Dermis blood vessel endothelial cell (primary cell): ENCODE measurements at regions not wholly inside any gene's neighbourhood (a gene's known extent, or its start where the extent isn't known, plus 50 kb on each side); places are given as distances from the start of the nearest gene placed in this dataset.

Experiments
- DNase-seq: peaks from one replicate; pipeline ENCODE4 v3.0.0; 2010

DNA sequence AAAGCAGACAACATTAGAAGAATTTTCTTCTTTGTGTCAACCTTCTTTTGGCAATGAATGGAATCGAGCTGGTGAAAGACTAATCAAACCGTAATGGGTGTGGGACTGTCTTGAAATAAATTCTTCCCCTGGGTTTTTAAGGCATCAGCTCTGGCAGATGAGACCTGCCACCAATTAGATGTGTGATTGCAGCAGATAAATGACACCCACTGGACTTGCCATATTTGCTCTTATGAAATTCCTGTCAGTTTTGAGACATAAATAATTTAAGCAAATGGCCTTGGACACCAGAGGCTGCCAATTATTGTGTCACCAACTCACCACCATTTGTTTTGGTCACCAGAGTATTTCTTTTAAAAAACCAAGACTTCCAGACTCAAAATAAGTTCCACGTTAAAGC lies 135.9 kb upstream of the RGMB start:
- DNase-seq, result no peak

DNA sequence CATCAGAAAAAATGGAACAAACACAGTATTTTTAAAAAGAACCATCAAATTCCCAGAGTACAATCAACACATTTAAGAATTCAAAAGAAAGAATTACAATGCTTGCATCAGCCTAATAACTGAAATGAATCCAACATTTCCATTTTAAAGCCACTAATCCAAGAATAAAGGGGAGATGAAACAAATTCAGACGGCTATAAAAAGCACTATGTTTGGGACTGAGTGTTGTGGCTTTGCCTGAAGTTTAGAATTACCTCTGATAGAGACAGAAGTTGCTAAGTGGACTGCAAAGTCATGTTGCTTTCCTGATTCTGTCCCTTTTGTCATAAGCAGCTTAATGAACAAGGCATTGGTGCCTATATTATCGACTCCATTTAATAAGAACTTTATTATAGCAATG lies 135.4 kb upstream of the RGMB start:
- no peak for DNase-seq

- DNase-seq, result no peak
Observed at GRCh38 chr5:98638701-98639100, 134.8 kb upstream of the RGMB start.

DNA sequence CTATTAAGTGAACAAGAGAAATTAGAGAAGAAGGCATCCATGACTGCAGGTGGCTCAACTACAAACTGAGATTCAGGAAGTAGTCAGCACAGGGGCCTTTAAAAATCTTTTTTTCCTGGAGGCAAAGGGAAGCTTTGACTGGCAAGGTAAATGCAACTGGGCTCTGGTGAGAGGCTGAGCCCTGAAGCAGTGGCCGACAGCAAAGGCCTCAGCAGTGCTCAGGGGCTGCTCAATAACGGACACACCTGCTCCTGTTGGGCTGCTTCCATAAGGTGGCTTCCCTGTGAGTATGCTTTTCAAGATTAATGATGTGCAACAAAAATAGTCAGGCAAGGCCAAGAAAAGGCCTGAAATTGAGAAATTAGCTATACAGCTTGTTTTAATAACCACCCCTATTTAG lies 134.2 kb upstream of the RGMB start:
- no peak for DNase-seq

GRCh38 chr5:98641671-98642070 lies 131.8 kb upstream of the RGMB start:
- no peak for DNase-seq

GRCh38 chr5:98643569-98643968 lies 129.9 kb upstream of the RGMB start:
- DNase-seq, result no peak

DNA sequence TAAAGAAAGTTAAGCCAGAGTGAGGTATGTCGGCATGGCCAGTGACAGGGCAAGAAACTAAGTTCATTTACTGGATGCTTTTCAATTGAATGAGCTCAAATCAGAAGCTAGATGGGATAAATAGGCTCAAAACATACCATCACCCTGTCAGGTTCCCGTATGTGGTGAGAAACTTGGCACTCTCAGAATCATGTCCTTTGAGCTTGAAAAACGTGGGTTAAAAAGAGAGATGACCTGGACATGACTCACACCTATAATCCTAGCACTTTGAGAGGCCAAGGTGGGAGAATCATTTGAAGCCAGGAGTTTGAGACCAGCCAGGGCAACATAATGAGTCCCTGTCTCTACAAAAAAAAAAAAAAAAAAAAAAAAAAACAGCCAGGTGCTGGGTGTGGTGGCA lies 121.7 kb upstream of the RGMB start:
- no peak for DNase-seq

GRCh38 chr5:98656125-98656795 lies 117.2 kb upstream of the RGMB start:
- DNase-seq, result no peak

DNA sequence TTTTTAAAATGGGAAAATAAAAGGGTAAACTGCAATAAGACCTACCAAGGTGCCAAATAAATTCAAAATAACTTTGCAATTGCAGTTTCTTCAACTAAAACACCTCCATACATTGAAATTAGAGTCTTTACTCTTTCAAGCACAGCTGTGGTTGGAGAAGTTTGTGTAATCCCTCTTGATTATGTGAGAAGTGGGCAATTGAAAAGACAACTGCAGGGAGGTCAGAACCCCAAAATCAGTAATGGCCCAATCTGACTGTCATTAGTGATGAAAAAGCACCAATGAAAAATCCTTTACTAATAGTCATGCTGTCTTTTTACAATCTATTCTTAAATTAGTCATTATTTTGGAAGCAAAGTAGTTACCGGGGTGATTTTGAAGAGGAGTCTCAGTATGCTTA lies 116.7 kb upstream of the RGMB start:
- no peak for DNase-seq

- DNase-seq, result no peak
Observed at GRCh38 chr5:98657559-98657958, 115.9 kb upstream of the RGMB start.

- DNase-seq, result no peak
Observed at GRCh38 chr5:98663521-98663920, 109.9 kb upstream of the RGMB start.

DNA sequence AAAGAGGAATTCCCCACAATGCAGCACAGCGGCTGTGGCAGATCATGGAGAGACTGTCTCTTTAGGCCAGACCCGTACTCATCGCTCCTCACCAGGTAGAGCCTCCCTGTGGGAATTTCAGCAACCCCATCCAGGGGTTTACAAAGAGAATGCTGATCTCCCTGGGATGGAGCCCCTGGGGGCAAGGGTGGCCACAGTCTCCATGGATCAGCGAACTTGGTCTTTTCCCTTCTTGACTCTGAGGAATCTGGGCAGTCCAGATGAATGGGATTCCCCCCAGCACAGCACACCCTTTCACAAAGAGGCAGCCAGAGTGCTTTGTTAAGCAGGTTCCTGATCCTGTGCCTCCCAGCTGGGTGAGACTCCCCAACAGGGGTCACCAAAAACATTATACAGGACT lies 108.7 kb upstream of the RGMB start:
- DNase-seq, result no peak

GRCh38 chr5:98679963-98680362 lies 93.5 kb upstream of the RGMB start:
- no peak for DNase-seq

DNA sequence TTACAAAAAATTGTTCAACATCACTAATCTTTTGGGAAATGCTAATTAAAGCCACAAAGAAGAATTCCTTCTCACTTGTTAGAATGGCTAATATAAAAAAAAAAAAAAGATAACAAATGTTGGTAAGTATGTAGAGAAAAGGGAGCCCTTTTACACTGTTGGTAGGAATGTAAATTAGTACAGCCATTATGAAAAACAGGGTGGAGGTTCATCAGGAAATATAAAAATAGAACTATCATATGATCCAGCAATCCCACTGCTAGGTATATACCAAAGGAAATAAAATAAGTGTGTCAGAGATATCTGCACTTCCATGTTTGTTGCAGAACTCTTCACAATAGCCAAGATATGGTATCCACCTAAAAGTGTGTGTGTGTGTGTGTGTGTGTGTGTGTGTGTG lies 83.5 kb upstream of the RGMB start:
- no peak for DNase-seq

- no peak for DNase-seq
Observed at GRCh38 chr5:98694902-98695301, 78.6 kb upstream of the RGMB start.

GRCh38 chr5:98698359-98698758 lies 75.1 kb upstream of the RGMB start:
- DNase-seq, result no peak

GRCh38 chr5:98700730-98701129 lies 72.7 kb upstream of the RGMB start:
- DNase-seq, result no peak

- no peak for DNase-seq
Observed at GRCh38 chr5:98705841-98706240, 67.6 kb upstream of the RGMB start.

DNA sequence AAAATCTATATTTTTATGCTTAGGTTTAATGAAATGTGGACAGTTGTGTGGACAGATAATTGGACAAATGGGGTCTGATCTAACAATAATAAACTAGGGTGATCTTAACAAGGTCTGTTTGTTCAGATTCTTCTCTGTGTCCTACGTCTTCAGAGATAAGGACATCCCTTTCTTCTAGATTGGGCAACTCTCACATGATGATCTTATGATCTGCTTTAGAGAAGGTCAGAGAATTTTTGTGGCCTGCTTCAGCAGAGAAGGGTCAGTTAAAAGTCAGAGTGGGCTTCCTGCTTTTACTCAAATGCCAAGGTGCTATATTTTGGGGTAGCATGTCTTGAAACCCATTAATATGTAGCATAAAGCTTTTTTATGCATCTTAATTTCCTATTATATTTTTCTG lies 63.8 kb upstream of the RGMB start:
- DNase-seq, result no peak

DNA sequence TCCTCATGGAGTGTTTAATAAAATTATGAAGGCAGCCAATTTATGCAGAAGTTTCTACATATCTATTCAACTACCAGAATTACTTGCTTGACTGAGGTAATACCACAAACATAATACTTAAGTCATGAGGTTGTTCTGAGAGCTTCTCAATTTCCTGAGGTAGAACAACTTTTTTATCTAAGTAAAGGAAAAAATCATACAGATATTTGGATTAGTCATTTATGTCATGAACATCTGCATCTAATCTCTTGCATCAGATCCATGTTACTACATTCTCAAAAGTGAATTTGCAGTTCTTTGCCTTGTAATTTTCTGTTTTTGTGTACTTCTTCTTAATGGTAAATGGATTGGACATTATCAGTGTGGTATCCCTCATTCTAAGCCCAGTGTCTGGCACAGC lies 60.4 kb upstream of the RGMB start:
- DNase-seq, result no peak

- DNase-seq, result no peak
Observed at GRCh38 chr5:98713856-98714255, 59.6 kb upstream of the RGMB start.

DNA sequence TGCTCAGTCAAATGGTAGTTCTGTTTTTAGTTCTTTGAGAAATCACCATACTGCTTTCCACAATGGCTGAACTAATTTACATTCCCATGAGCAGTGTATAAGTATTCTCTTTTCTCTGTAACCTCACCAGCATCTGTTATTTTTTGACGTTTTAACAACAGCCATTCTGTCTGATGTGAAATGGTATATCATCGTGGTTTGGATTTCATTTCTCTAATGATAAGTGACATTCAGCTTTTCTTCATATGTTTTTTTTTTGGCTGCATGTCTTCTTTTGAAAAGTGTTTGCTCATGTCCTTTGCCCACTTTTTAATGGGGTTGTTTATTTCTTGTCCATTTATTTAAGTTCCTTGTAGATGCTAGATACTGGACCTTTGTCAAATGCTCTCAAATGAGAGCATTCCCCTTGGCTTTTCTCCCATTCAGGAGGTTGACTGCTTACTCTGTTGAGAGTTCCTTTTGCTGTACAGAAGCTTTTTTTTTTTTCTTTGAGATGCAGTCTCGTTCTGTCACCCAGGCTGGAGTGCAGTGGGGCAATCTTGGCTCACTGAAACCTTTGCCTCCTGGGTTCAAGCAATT lies 58.7 kb upstream of the RGMB start:
- DNase-seq, result no peak

- DNase-seq, result no peak
Observed at GRCh38 chr5:98721231-98721928, 52.1 kb upstream of the RGMB start.

DNA sequence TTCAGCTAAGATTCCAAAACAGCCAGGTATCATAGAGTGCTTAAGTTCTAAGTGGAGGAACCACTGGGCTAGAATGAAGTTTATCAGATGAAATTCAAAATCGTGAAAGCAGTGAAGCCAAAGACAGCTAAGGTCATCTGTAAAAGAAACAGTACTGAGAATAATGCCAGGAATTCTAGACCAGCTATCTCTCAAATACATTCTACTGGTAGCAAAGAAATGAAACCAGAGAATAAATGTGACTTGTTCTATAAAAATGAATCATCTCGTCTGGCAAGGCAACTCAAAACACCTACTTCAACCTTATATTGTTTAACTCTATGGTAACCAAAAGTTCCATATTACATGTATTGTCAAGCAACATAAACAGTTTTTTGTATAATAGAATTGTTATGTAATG lies 51.3 kb upstream of the RGMB start:
- DNase-seq, result no peak

- DNase-seq, result no peak
Observed at GRCh38 chr5:98723061-98723460, 50.4 kb upstream of the RGMB start.
